Astrocyte (in vitro differentiated cells and primary cell): ENCODE measurements at regions not wholly inside any gene's neighbourhood (a gene's known extent, or its start where the extent isn't known, plus 50 kb on each side); places are given as distances from the start of the nearest gene placed in this dataset.
"Not testable (repeated sequence)": the region's sequence is repeated elsewhere in the genome, so short reads cannot be mapped to it uniquely, and the experiment has no call there.

Experiments used
- EZH2 ChIP-seq: IDR thresholded peaks from 2 replicates; pipeline ENCODE4 v1.6.1; 2012; ENCODE audit warnings: mild to moderate bottlenecking, low read length, inconsistent platforms; ENCODE audit not compliant: insufficient read depth
- TF ChIP-seq, protein P1 (sequence below): IDR thresholded peaks from 2 replicates; pipeline ENCODE4 v1.5.1; 2011; ENCODE audit warnings: low read depth, mild to moderate bottlenecking, inconsistent platforms, low read length, moderate library complexity; ENCODE audit not compliant: insufficient read depth

DNA sequence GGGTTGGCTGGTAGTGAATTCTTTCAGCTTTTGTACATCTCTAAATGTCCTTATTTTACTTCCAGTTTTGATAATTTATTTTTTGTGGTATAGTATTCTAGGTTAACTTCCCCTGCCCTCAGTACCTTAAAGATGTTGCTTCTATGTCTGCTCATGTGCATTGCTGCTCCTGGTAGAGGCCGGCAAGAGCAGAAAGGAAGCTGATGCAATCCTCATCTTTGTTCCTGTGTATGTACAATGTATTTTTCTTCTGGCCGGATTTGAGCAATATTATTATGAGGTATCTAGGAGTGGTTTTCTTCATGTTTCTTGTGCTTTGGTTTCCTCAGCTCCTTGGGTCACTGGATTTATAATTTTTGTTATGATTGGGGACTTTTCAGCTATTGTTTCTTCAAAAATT, 308.7 kb downstream of the FAM72C start:
- not testable (repeated sequence) for TF ChIP-seq EZH2
- TF ChIP-seq, protein P1, sequence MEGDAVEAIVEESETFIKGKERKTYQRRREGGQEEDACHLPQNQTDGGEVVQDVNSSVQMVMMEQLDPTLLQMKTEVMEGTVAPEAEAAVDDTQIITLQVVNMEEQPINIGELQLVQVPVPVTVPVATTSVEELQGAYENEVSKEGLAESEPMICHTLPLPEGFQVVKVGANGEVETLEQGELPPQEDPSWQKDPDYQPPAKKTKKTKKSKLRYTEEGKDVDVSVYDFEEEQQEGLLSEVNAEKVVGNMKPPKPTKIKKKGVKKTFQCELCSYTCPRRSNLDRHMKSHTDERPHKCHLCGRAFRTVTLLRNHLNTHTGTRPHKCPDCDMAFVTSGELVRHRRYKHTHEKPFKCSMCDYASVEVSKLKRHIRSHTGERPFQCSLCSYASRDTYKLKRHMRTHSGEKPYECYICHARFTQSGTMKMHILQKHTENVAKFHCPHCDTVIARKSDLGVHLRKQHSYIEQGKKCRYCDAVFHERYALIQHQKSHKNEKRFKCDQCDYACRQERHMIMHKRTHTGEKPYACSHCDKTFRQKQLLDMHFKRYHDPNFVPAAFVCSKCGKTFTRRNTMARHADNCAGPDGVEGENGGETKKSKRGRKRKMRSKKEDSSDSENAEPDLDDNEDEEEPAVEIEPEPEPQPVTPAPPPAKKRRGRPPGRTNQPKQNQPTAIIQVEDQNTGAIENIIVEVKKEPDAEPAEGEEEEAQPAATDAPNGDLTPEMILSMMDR: not testable (repeated sequence)
